Kidney epithelial cell (primary cell): ENCODE measurements at regions not wholly inside any gene's neighbourhood (a gene's known extent, or its start where the extent isn't known, plus 50 kb on each side); places are given as distances from the start of the nearest gene placed in this dataset.

Experiments
- DNase-seq: peaks from one replicate; pipeline ENCODE4 v3.0.0-alpha.2; 2010; ENCODE audit warnings: low read depth
- H3K27me3 ChIP-seq: 2 replicates; pipeline ENCODE4 v1.6.0; 2011; ENCODE audit warnings: low read length; ENCODE audit not compliant: control insufficient read depth, insufficient read depth
- H3K36me3 ChIP-seq: 2 replicates; pipeline ENCODE4 v1.5.1; 2011; ENCODE audit warnings: low read length; ENCODE audit not compliant: control insufficient read depth, insufficient read depth
- H3K4me3 ChIP-seq: 2 replicates; pipeline ENCODE4 v1.5.1; 2011; ENCODE audit warnings: low read depth, mild to moderate bottlenecking, control low read depth, low read length
- TF ChIP-seq, protein P1 (sequence below): IDR thresholded peaks from 2 replicates; pipeline ENCODE4 v1.5.1; 2011; ENCODE audit warnings: mild to moderate bottlenecking, moderate library complexity, low read length, control low read depth, inconsistent platforms; ENCODE audit not compliant: insufficient read depth, poor library complexity, severe bottlenecking

DNA sequence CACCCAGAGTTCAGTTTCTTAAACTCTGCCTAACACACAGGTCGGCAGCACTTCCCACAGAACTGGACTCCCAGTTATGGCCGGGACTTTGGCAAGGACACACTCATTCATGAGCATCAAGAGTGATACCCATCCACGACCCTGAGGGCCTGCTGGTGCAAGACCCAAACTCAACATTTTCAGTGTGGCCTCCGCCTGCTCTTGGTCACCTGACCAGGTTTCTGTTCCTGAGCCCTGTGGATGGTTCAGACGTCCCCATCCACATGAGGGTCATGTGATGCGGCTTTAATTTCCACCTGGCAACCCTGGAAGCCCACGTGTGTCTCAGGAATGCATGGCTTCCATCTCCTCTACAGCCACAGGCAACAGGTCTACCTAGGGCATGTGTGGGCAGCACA is 245.3 kb downstream of the DLL1 start:
- no peaks in the 10 kb centered on the region for H3K27me3 ChIP-seq
- no peak overlapping the region for H3K4me3 ChIP-seq
- no peak for DNase-seq
- TF ChIP-seq, protein P1, sequence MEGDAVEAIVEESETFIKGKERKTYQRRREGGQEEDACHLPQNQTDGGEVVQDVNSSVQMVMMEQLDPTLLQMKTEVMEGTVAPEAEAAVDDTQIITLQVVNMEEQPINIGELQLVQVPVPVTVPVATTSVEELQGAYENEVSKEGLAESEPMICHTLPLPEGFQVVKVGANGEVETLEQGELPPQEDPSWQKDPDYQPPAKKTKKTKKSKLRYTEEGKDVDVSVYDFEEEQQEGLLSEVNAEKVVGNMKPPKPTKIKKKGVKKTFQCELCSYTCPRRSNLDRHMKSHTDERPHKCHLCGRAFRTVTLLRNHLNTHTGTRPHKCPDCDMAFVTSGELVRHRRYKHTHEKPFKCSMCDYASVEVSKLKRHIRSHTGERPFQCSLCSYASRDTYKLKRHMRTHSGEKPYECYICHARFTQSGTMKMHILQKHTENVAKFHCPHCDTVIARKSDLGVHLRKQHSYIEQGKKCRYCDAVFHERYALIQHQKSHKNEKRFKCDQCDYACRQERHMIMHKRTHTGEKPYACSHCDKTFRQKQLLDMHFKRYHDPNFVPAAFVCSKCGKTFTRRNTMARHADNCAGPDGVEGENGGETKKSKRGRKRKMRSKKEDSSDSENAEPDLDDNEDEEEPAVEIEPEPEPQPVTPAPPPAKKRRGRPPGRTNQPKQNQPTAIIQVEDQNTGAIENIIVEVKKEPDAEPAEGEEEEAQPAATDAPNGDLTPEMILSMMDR: no peak
- no peaks in the 10 kb centered on the region for H3K36me3 ChIP-seq

DNA sequence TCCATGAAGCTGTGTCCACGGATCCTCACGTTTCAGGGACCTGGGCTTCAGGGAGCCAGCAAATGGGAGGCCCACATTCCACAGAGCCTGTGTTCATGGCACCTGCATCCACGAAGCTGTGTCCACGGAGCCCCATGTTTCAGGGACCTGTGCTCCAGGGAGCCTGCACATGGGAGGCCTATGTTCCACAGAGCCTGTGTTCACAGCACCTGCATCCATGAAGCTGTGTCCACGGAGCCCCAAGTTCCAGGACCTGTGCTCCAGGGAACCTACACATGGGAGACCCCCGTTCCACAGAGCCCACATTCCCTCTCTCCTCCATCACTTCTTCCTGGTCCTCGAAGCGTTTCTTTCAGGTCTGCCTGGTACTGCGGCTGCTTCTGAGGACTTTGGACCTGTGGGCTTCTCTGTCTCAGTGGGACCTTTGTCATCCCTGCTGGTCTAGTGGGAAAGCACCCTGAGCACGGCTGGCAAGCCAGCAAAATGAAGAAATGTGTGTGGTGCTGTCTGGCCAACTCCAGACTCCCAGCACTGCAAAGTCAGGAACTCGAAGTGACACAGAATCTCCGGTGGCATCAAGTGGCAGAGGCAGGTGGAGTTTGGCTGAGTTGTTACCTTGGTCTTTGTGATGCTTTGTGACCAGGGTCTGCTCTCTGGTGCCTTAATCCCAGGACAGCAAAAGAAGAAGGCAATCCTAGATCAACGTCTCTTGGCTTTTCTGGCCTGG is 245.9 kb downstream of the DLL1 start:
- no peak for DNase-seq
- Histone ChIP-seq H3K4me3 (no peak overlapping the region), H3K27me3 (no peaks in the 10 kb centered on the region), H3K36me3 (no peaks in the 10 kb centered on the region)
- TF ChIP-seq, protein P1: no peak

DNA sequence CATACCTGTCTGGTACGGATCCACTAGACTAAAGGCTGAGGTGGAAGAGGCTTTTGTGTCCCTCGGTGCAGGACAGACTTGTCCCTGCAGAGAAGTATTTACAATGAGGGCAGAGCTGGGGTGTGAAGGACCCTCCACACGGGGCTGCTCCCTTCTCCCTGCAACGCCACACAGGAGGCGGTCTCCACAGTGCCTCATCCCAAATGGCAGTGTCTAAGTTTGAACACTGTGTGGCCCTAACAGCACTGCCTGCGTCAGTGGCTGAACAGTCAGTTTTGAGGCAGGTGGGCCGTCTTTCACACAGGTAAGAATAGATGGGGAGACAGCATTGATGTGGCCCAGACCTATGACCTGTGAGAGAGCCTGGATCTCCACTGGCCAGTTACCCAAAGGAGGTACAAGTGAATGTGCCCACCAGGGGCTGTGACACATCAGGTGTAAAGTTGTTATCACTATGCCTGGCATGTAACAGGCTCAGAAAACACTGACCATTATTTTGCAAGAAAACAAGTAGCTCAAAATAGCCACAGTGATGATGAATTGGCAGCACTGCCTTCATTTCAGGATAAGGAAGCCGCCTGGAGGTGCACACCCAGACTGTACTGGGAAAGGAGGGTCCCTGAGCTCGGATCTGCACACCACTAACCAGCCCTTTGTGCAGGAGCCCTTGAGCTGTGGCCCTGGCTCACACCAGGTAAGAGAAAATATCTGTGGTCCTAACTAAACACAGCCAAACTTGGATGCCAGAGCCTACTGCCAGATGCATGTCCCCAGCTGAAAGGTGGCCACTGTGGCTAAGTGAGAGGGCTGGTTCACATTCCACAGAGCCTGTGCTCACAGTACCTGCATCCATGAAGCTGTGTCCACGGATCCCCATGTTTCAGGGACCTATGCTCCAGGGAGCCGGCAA is 246.7 kb downstream of the DLL1 start:
- TF ChIP-seq, protein P1: no peak
- Histone ChIP-seq H3K27me3 (no peaks in the 10 kb centered on the region), H3K4me3 (no peak overlapping the region), H3K36me3 (no peaks in the 10 kb centered on the region)
- DNase-seq: no peak

DNA sequence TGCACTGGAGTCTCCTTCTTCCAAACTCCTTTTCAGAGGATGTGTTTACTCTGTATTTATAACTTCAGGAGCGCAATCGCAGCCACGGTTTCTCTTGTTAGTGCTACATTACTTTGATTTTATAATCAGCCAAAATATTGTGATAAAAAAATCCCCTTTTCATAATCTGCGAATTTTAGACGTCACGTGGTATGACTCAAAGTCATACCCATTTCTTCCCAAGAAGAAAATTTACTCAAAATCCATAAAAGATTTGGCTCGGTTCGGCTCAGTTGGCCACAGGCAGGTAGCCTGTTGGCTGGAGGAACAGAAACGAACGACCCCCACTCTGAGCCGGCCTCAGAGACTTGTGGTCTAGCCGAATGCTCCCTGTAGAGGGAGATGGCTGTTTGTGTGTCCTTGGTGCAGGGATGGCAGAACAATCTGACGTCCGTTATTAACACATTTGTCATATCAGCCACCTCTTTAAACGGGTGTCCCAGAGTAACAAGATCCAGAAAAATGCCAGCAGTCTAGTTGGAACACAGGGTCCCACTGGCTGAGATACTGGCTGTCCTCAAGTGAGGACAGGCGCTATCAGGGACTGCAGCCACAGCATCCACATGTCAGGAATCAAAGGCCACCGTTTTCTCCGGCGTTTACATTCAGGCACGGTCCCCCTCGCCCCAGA is 247.6 kb downstream of the DLL1 start:
- H3K27me3 ChIP-seq: no peaks in the 10 kb centered on the region
- TF ChIP-seq, protein P1: no peak
- H3K36me3 ChIP-seq: no peaks in the 10 kb centered on the region
- DNase-seq: no peak
- H3K4me3 ChIP-seq: no peak overlapping the region

DNA sequence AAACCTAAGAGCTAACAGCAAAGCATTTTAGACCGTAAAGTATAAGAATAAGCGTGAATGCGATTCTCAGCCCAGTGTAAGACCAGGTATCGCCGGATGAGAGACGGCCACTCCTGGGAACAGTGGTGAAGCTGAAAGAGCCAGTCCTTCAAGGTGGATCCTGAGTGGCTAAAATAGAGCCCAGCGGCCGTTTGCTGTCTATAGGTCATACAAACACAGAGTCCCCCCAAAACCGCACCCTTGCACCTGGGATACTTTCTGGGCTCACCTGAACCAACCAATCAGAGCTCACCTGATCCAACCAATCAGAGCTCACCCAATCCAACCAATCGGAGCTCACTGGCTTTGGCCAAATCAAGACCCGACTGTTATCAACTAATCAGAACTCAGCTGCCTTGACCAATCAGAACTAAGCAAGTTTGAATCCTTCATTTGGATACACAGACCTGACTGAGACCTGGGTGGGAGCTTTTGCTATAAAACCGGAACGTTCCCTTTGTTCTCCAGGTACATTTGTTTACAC is 248.2 kb downstream of the DLL1 start:
- no peak overlapping the region for H3K4me3 ChIP-seq
- H3K36me3 ChIP-seq: no peaks in the 10 kb centered on the region
- DNase-seq: no peak
- TF ChIP-seq, protein P1: no peak
- H3K27me3 ChIP-seq: no peaks in the 10 kb centered on the region
